Neural progenitor cell (in vitro differentiated cells): ENCODE measurements at regions not wholly inside any gene's neighbourhood (a gene's known extent, or its start where the extent isn't known, plus 50 kb on each side); places are given as distances from the start of the nearest gene placed in this dataset.

Experiments
- DNase-seq: peaks from one replicate; pipeline ENCODE4 v3.0.0-alpha.2; 2016; ENCODE audit warnings: low spot score
- H2AFZ ChIP-seq: fragments of 200-600 bp; sonication (generic); replicated peaks from 2 replicates; pipeline ENCODE4 v1.6.1; 2016; ENCODE audit warnings: antibody characterized with exemption
- H3F3A ChIP-seq: fragments of 200-600 bp; sonication (generic); 2 replicates; pipeline ENCODE4 v1.6.1; 2016; ENCODE audit warnings: antibody characterized with exemption, low read depth
- H3K27ac ChIP-seq: fragments of 200-600 bp; sonication (generic); 2 replicates; pipeline ENCODE4 v1.5.1; 2016; ENCODE audit warnings: mild to moderate bottlenecking
- H3K27me3 ChIP-seq: fragments of 200-600 bp; sonication (generic); 2 replicates; pipeline ENCODE4 v1.6.1; 2016; ENCODE audit warnings: mild to moderate bottlenecking, moderate library complexity
- H3K36me3 ChIP-seq: fragments of 200-600 bp; sonication (generic); 2 replicates; pipeline ENCODE4 v1.5.1; 2016
- H3K4me1 ChIP-seq: fragments of 200-600 bp; sonication (generic); 2 replicates; pipeline ENCODE4 v1.6.1; 2016; ENCODE audit warnings: mixed run types
- H3K4me2 ChIP-seq: fragments of 200-600 bp; sonication (generic); 2 replicates; pipeline ENCODE4 v1.6.1; 2016
- H3K4me3 ChIP-seq: fragments of 200-600 bp; sonication (generic); 2 replicates; pipeline ENCODE4 v1.5.1; 2016
- H3K79me2 ChIP-seq: fragments of 200-600 bp; sonication (generic); 2 replicates; pipeline ENCODE4 v1.6.1; 2016; ENCODE audit warnings: low read depth
- H3K9ac ChIP-seq: fragments of 200-600 bp; sonication (generic); 2 replicates; pipeline ENCODE4 v1.6.1; 2016
- H3K9me3 ChIP-seq: fragments of 200-600 bp; sonication (generic); 2 replicates; pipeline ENCODE4 v1.5.1; 2016; ENCODE audit warnings: low read depth
- H4K20me1 ChIP-seq: fragments of 200-600 bp; sonication (generic); 2 replicates; pipeline ENCODE4 v1.6.1; 2016; ENCODE audit warnings: low read depth
- H3K27ac Mint-ChIP-seq: 3 replicates; pipeline ENCODE4 v1.8.0; 2021; ENCODE audit warnings: mixed read lengths
- H3K27me3 Mint-ChIP-seq: 2 replicates; pipeline ENCODE4 v1.8.0; 2022; ENCODE audit warnings: low read depth, mild to moderate bottlenecking, inconsistent platforms, moderate library complexity, mixed read lengths; ENCODE audit not compliant: insufficient read depth
- H3K36me3 Mint-ChIP-seq: 3 replicates; pipeline ENCODE4 v1.8.0; 2021; ENCODE audit warnings: mixed read lengths
- H3K4me1 Mint-ChIP-seq: 3 replicates; pipeline ENCODE4 v1.8.0; 2021; ENCODE audit warnings: mixed read lengths
- H3K4me3 Mint-ChIP-seq: 3 replicates; pipeline ENCODE4 v1.8.0; 2021; ENCODE audit warnings: mild to moderate bottlenecking, moderate library complexity, mixed read lengths
- H3K9me3 Mint-ChIP-seq: 3 replicates; pipeline ENCODE4 v1.8.0; 2020; ENCODE audit warnings: mixed read lengths
- EZH2 ChIP-seq: fragments of 200-600 bp; sonication (generic); IDR thresholded peaks from 2 replicates; pipeline ENCODE4 v1.6.1; 2017; ENCODE audit warnings: antibody characterized with exemption, mild to moderate bottlenecking, moderate library complexity
- EZH2phosphoT487 ChIP-seq: fragments of 200-600 bp; sonication (generic); IDR thresholded peaks from 2 replicates; pipeline ENCODE4 v1.6.1; 2017; ENCODE audit warnings: antibody characterized with exemption
- TF ChIP-seq, protein P1 (sequence below): fragments of 200-600 bp; sonication (generic); IDR thresholded peaks from 2 replicates; pipeline ENCODE4 v1.5.1; 2017; ENCODE audit warnings: antibody characterized with exemption, mild to moderate bottlenecking

DNA sequence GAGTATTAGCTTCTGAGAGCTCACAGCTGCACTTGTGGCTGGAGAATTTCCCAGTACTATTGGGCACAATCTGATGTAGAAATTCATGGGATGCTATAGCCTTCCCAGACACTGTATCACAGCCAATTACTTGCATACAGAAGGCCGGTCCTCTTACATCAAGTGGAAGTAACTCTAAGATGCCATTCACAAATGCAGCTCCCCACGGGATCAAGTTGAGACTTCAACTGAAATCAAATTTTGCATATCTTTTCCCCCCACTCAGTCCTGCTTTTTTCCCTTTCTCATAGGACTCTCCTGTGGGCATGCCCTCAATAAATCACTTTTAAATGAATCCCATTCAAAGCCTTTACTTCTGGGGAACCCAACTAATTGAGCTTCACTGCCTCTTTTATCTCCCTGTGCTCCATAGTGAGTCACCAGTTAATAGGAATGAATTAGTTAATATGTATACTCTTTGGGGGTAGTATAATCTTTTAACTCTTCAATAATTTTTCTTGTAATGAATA is 1970.8 kb downstream of the OLFM4 start:
- no peak overlapping the region for H3K4me2 ChIP-seq
- peaks cover 15% of the 10 kb centered on the region for H3K4me1 ChIP-seq
- H2AFZ ChIP-seq: no peak overlapping the region
- no peak overlapping the region for H3K9ac ChIP-seq
- H3K4me1 Mint-ChIP-seq: peaks cover 5% of the 10 kb centered on the region
- H3K4me3 ChIP-seq: no peak overlapping the region
- DNase-seq: peak; percentile 10
- H3K79me2 ChIP-seq: no peaks in the 10 kb centered on the region
- peaks cover 2% of the 10 kb centered on the region for H3K27me3 Mint-ChIP-seq
- H3K36me3 Mint-ChIP-seq: no peaks in the 10 kb centered on the region
- no peaks in the 10 kb centered on the region for H4K20me1 ChIP-seq
- no peak overlapping the region for H3K27ac ChIP-seq
- no peak overlapping the region for H3K27ac Mint-ChIP-seq
- H3K36me3 ChIP-seq: no peaks in the 10 kb centered on the region
- no peaks in the 10 kb centered on the region for H3F3A ChIP-seq
- H3K4me3 Mint-ChIP-seq: no peak overlapping the region
- peaks cover 7% of the 10 kb centered on the region for H3K9me3 Mint-ChIP-seq
- peaks cover 5% of the 10 kb centered on the region for H3K9me3 ChIP-seq
- no peaks in the 10 kb centered on the region for H3K27me3 ChIP-seq
- TF ChIP-seq EZH2 (no peak), EZH2phosphoT487 (no peak)
- TF ChIP-seq, protein P1, sequence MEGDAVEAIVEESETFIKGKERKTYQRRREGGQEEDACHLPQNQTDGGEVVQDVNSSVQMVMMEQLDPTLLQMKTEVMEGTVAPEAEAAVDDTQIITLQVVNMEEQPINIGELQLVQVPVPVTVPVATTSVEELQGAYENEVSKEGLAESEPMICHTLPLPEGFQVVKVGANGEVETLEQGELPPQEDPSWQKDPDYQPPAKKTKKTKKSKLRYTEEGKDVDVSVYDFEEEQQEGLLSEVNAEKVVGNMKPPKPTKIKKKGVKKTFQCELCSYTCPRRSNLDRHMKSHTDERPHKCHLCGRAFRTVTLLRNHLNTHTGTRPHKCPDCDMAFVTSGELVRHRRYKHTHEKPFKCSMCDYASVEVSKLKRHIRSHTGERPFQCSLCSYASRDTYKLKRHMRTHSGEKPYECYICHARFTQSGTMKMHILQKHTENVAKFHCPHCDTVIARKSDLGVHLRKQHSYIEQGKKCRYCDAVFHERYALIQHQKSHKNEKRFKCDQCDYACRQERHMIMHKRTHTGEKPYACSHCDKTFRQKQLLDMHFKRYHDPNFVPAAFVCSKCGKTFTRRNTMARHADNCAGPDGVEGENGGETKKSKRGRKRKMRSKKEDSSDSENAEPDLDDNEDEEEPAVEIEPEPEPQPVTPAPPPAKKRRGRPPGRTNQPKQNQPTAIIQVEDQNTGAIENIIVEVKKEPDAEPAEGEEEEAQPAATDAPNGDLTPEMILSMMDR: no peak

DNA sequence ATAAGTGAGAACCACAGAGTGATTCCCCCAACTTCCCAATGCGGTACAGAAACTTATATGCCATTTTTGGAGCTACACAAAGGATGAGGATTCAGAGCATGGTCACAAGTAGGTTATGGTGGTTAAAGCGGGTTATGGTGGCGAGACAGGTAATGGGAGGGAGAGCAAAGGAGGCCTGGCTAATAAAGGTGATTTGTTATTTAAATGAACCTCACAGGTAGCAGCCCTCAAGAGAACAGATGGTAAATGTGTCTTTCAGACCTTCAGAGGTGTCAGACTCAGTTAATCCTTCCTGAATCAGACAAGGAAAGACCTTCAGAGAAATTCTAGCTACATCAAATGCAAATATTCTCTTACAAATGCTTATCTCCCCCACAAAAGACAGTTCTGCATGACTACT is 1971.4 kb downstream of the OLFM4 start:
- no peak overlapping the region for H3K27ac Mint-ChIP-seq
- Histone ChIP-seq H3K9me3 (peaks cover 5% of the 10 kb centered on the region), H3K36me3 (no peaks in the 10 kb centered on the region), H3F3A (no peaks in the 10 kb centered on the region), H3K27me3 (no peaks in the 10 kb centered on the region), H3K9ac (no peak overlapping the region), H3K79me2 (no peaks in the 10 kb centered on the region), H3K27ac (no peak overlapping the region), H3K4me2 (no peak overlapping the region), H4K20me1 (no peaks in the 10 kb centered on the region), H3K4me1 (peaks cover 15% of the 10 kb centered on the region), H3K4me3 (no peak overlapping the region), H2AFZ (no peak overlapping the region)
- TF ChIP-seq, protein P1: no peak
- TF ChIP-seq EZH2 (no peak), EZH2phosphoT487 (no peak)
- no peak for DNase-seq
- no peak overlapping the region for H3K4me3 Mint-ChIP-seq
- no peaks in the 10 kb centered on the region for H3K36me3 Mint-ChIP-seq
- peaks cover 5% of the 10 kb centered on the region for H3K4me1 Mint-ChIP-seq
- peaks cover 2% of the 10 kb centered on the region for H3K27me3 Mint-ChIP-seq
- peaks cover 7% of the 10 kb centered on the region for H3K9me3 Mint-ChIP-seq

- Histone ChIP-seq H3K4me3 (no peak overlapping the region), H4K20me1 (no peaks in the 10 kb centered on the region), H3K27ac (no peak overlapping the region), H3K79me2 (no peaks in the 10 kb centered on the region), H3K9me3 (peaks cover 5% of the 10 kb centered on the region), H3F3A (no peaks in the 10 kb centered on the region), H3K36me3 (no peaks in the 10 kb centered on the region), H2AFZ (no peak overlapping the region), H3K4me1 (peaks cover 15% of the 10 kb centered on the region), H3K27me3 (no peaks in the 10 kb centered on the region), H3K4me2 (no peak overlapping the region), H3K9ac (no peak overlapping the region)
- H3K27ac Mint-ChIP-seq: no peak overlapping the region
- peaks cover 5% of the 10 kb centered on the region for H3K4me1 Mint-ChIP-seq
- H3K4me3 Mint-ChIP-seq: no peak overlapping the region
- TF ChIP-seq EZH2phosphoT487 (no peak), EZH2 (no peak)
- TF ChIP-seq, protein P1: no peak
- H3K36me3 Mint-ChIP-seq: no peaks in the 10 kb centered on the region
- H3K9me3 Mint-ChIP-seq: peaks cover 6% of the 10 kb centered on the region
- DNase-seq: no peak
- peaks cover 2% of the 10 kb centered on the region for H3K27me3 Mint-ChIP-seq
Observed at GRCh38 chr13:55000844-55001243, 1972.2 kb downstream of the OLFM4 start.
